K562 (cell line): ENCODE measurements at regions not wholly inside any gene's neighbourhood (a gene's known extent, or its start where the extent isn't known, plus 50 kb on each side); places are given as distances from the start of the nearest gene placed in this dataset.

Experiments
- ATAC-seq: fragments of 200-7000 bp; cut with Tn5 transposase; 3 replicates; pipeline ENCODE4 v1.9.1; 2020; ENCODE audit warnings: moderate library complexity
- BruUV-seq: library from RNA; stranded (reverse); fragments of 400-500 nt; replicated peaks from 2 replicates; lab custom pipeline; 2021; lab: Mats Ljungman, UMichigan
- CTCF ChIA-PET: fragments of 300-600 bp; formaldehyde crosslinking; extraction: SDS; loops from one replicate; lab custom pipeline; 2021; ENCODE audit warnings: low intra/inter-chr PET ratio; lab: Yijun Ruan, JAX
- POLR2A ChIA-PET: fragments of 300-600, 350-650 bp; sonication (Branson Sonifier 250); formaldehyde crosslinking; extraction: SDS; loops from one replicate; lab custom pipeline; 2021; ENCODE audit warnings: antibody characterized with exemption, inconsistent platforms; lab: Yijun Ruan, JAX
- DNase-seq, 4 experiments: peaks; one replicate each; pipeline versions ENCODE4 v3.0.0 to v3.0.0-alpha.2; 2011 to 2018; ENCODE audit warnings: low spot score in 3 of 4, mixed read lengths in 3 of 4; ENCODE audit errors: extremely low read depth in 1 of 4
- FAIRE-seq: peaks from 2 replicates; lab custom pipeline; 2011; peaks lifted over from hg19 to GRCh38; lab: Jason Lieb, UNC
- H2AFZ ChIP-seq: 2 replicates; pipeline ENCODE4 v1.6.0; 2011; ENCODE audit warnings: low read depth, low read length, control low read depth, inconsistent platforms
- H3K27ac ChIP-seq: fragments of 200-600 bp; 3 replicates; pipeline ENCODE4 v1.8.0; 2011; ENCODE audit warnings: low read depth, mild to moderate bottlenecking, control low read depth, inconsistent platforms, low read length, moderate library complexity, mixed read lengths; ENCODE audit errors: extremely low read depth
- H3K27me3 ChIP-seq, 2 experiments: fragments of 300-600 bp in 1 of 2; 2 replicates in 1 of 2; 3 replicates in 1 of 2; pipeline versions ENCODE4 v1.6.0 to v1.8.0; 2011; ENCODE audit warnings: inconsistent platforms in 2 of 2, low read length in 2 of 2, mild to moderate bottlenecking in 1 of 2, mixed read lengths in 1 of 2, moderate library complexity in 1 of 2; ENCODE audit not compliant: control insufficient read depth in 2 of 2, insufficient read depth in 2 of 2
- H3K36me3 ChIP-seq: fragments of 300-600 bp; 3 replicates; pipeline ENCODE4 v1.8.0; 2011; ENCODE audit warnings: mild to moderate bottlenecking, low read length, inconsistent platforms; ENCODE audit not compliant: control insufficient read depth, insufficient read depth
- H3K4me1 ChIP-seq, 2 experiments: fragments of 200-600 bp in 1 of 2; replicated peaks in 1 of 2; 2 replicates in 1 of 2; 3 replicates in 1 of 2; pipeline versions ENCODE4 v1.5.1 to v1.8.0; 2011; ENCODE audit warnings: inconsistent platforms in 2 of 2, low read length in 2 of 2, mild to moderate bottlenecking in 1 of 2, mixed read lengths in 1 of 2, moderate library complexity in 1 of 2; ENCODE audit not compliant: control insufficient read depth in 2 of 2, insufficient read depth in 2 of 2
- H3K4me2 ChIP-seq: 2 replicates; pipeline ENCODE4 v1.6.1; 2011; ENCODE audit warnings: low read length, control low read depth, inconsistent platforms, mixed read lengths; ENCODE audit not compliant: insufficient read depth
- H3K4me3 ChIP-seq: fragments of 200-600 bp; sonication (generic), shearing (Covaris generic); 2 replicates; pipeline ENCODE4 v1.5.1; 2016; ENCODE audit warnings: control low read depth, inconsistent platforms
- H3K79me2 ChIP-seq: fragments of 200-600 bp; 3 replicates; pipeline ENCODE4 v1.8.0; 2011; ENCODE audit warnings: low read length, inconsistent platforms; ENCODE audit not compliant: control insufficient read depth, insufficient read depth
- H3K9ac ChIP-seq, 2 experiments: 2 replicates each; pipeline versions ENCODE4 v1.6.0 to v1.6.1; 2011; ENCODE audit warnings: low read depth in 2 of 2, low read length in 2 of 2, control low read depth in 1 of 2, inconsistent platforms in 1 of 2, mild to moderate bottlenecking in 1 of 2, mixed read lengths in 1 of 2; ENCODE audit not compliant: insufficient read depth in 1 of 2
- H3K9me1 ChIP-seq: one replicate; pipeline ENCODE4 v1.6.0; 2011; ENCODE audit warnings: inconsistent platforms, mild to moderate bottlenecking, low read length, moderate library complexity; ENCODE audit not compliant: control insufficient read depth, insufficient read depth
- H3K9me3 ChIP-seq: replicated peaks from 2 replicates; pipeline ENCODE4 v1.5.1; 2011; ENCODE audit warnings: low read depth, low read length, inconsistent platforms; ENCODE audit not compliant: control insufficient read depth, insufficient read depth
- H4K20me1 ChIP-seq: replicated peaks from 2 replicates; pipeline ENCODE4 v1.6.1; 2011; ENCODE audit warnings: low read length, inconsistent platforms, mixed read lengths; ENCODE audit not compliant: control insufficient read depth, insufficient read depth
- ARID1B ChIP-seq: fragments of 450-650 bp; IDR thresholded peaks from 2 replicates; pipeline ENCODE4 v1.6.1; 2016; ENCODE audit warnings: antibody characterized with exemption, mild to moderate bottlenecking, inconsistent platforms
- FOXK2 ChIP-seq, 2 experiments: fragments of 450-650 bp; IDR thresholded peaks in 1 of 2; conservative IDR thresholded peaks in 1 of 2; 2 replicates each; pipeline ENCODE4 v1.6.1; 2016; ENCODE audit warnings: low read depth in 2 of 2, mild to moderate bottlenecking in 1 of 2
- HIVEP1 ChIP-seq: fragments of 250-450 bp; sonication (Bioruptor Pico); IDR thresholded peaks from 2 replicates; pipeline ENCODE4 v1.4.0; 2020; ENCODE audit warnings: mild to moderate bottlenecking
- HNRNPLL ChIP-seq: fragments of 200-400 bp; formaldehyde crosslinking; IDR thresholded peaks from 2 replicates; pipeline ENCODE4 v1.6.1; 2017; ENCODE audit warnings: low read length, low read depth, mild to moderate bottlenecking; ENCODE audit not compliant: poor library complexity, severe bottlenecking
- ZKSCAN1 ChIP-seq: fragments of 150-350 bp; IDR thresholded peaks from 2 replicates; pipeline ENCODE4 v1.6.1; 2016; ENCODE audit warnings: low read depth, low read length
- ZNF41 ChIP-seq: fragments of 250-450 bp; sonication (Bioruptor Pico); conservative IDR thresholded peaks from 2 replicates; pipeline ENCODE4 v1.4.0; 2020; ENCODE audit warnings: mild to moderate bottlenecking
- ZNF830 ChIP-seq: fragments of 250-450 bp; sonication (Bioruptor Pico); IDR thresholded peaks from 2 replicates; pipeline ENCODE4 v1.5.0; 2021; ENCODE audit warnings: mild to moderate bottlenecking
- WGBS: fragments of 100-300 bp; shearing (Covaris generic); methylation state at CpG from one replicate; pipeline ENCODE4 v1.1.6; 2016; ENCODE audit warnings: low coverage, mixed read lengths; ENCODE audit not compliant: insufficient coverage; ENCODE audit errors: missing lambda C conversion rate; 5-methylcytosine and 5-hydroxymethylcytosine counted together
- in situ Hi-C: fragments of 300-500 bp; cut with MboI; formaldehyde crosslinking; loops from 4 replicates; pipeline ENCODE4 v1.15.0; 2018; ENCODE audit warnings: inconsistent platforms, mixed read lengths
- intact Hi-C: fragments of 100-400 bp; cut with micrococcal nuclease; formaldehyde crosslinking; loops from 2 replicates; pipeline ENCODE4 v1.14.2; 2022
- TF ChIP-seq, protein P1 (sequence below): IDR thresholded peaks from 2 replicates; pipeline ENCODE4 v1.6.1; 2011; ENCODE audit warnings: borderline replicate concordance, low read depth, mild to moderate bottlenecking, moderate library complexity, low read length; ENCODE audit not compliant: insufficient read depth, poor library complexity, severe bottlenecking

DNA sequence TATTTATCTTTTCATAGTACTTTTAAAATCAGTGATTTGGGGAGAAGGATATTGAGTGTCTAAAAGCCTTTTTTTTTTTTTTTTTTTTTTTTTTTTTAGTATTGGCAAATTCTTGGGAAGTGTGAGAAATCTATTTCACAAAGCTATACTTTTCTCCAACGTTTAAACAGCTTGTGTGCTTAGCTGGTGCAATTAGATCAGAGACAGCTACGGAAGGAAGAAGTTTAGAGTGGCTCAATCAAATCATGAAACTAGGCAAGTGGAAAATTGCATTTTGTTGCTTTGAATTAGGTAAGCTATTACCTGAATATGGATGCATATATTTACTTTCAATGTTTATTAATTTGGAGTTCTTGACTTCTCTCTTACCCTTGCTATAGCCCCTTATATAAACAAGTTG lies 1001.9 kb downstream of the PDHA2 start:
- ChIA-PET POLR2A (no interaction called here), CTCF (no interaction called here)
- no TSS peak for BruUV-seq
- FAIRE-seq (no peak), DNase-seq (no peak), ATAC-seq (no peak)
- Histone ChIP-seq H3K79me2 (no peaks in the 10 kb centered on the region), H3K27ac (no peak overlapping the region), H3K9ac (no peak overlapping the region), H3K27me3 (no peaks in the 10 kb centered on the region), H3K4me1 (no peaks in the 10 kb centered on the region), H3K36me3 (no peaks in the 10 kb centered on the region), H3K4me2 (no peak overlapping the region), H3K4me3 (no peak overlapping the region), H2AFZ (no peak overlapping the region), H3K9me1 (no peaks in the 10 kb centered on the region), H4K20me1 (no peaks in the 10 kb centered on the region), H3K9me3 (no peaks in the 10 kb centered on the region)
- 0% methylated on average over 1 of the region's 2 CpGs for WGBS
- TF ChIP-seq ZNF41 (no peak), FOXK2 (conservative IDR thresholded peaks at IDR 0.05 in 1 of 2, IDR thresholded peaks at IDR 0.05 in 1 of 2; ENCODE audit: low read depth in 2 of 2) (no peak), ZKSCAN1 (no peak), ZNF830 (CRISPR knock-in tag) (no peak), HNRNPLL (no peak), HIVEP1 (no peak), ARID1B (no peak)
- TF ChIP-seq, protein P1, sequence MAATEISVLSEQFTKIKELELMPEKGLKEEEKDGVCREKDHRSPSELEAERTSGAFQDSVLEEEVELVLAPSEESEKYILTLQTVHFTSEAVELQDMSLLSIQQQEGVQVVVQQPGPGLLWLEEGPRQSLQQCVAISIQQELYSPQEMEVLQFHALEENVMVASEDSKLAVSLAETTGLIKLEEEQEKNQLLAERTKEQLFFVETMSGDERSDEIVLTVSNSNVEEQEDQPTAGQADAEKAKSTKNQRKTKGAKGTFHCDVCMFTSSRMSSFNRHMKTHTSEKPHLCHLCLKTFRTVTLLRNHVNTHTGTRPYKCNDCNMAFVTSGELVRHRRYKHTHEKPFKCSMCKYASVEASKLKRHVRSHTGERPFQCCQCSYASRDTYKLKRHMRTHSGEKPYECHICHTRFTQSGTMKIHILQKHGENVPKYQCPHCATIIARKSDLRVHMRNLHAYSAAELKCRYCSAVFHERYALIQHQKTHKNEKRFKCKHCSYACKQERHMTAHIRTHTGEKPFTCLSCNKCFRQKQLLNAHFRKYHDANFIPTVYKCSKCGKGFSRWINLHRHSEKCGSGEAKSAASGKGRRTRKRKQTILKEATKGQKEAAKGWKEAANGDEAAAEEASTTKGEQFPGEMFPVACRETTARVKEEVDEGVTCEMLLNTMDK, result no peak
- intact Hi-C loops (no loop called here), in situ Hi-C loops (no loop called here)
